ENCODE measurements at regions not wholly inside any gene's neighbourhood (a gene's known extent, or its start where the extent isn't known, plus 50 kb on each side); places are given as distances from the start of the nearest gene placed in this dataset.
"Not testable (repeated sequence)": the region's sequence is repeated elsewhere in the genome, so short reads cannot be mapped to it uniquely, and the experiment has no call there.

GRCh38 chr1:30159015-30159414 lies 564.4 kb downstream of the MATN1 start:
- no peak for DNase-seq (ENCODE audit: low read depth)
- Histone ChIP-seq H3K36me3 (ENCODE audit: control insufficient read depth, insufficient read depth, low read length) (no peaks in the 10 kb centered on the region), H3K4me3 (ENCODE audit: low read depth, low read length) (no peak overlapping the region), H3K27me3 (ENCODE audit: control insufficient read depth, insufficient read depth, low read length) (no peaks in the 10 kb centered on the region)
- TF ChIP-seq CTCF (IDR thresholded peaks at IDR 0.05; ENCODE audit: insufficient read depth, low read length, poor library complexity, severe bottlenecking): no peak

GRCh38 chr1:30155698-30156097 lies 567.7 kb downstream of the MATN1 start:
- H3K4me3 ChIP-seq (ENCODE audit: low read depth, low read length); H3K36me3 ChIP-seq (ENCODE audit: control insufficient read depth, insufficient read depth, low read length); H3K27me3 ChIP-seq (ENCODE audit: control insufficient read depth, insufficient read depth, low read length); DNase-seq (ENCODE audit: low read depth): not testable (repeated sequence)

GRCh38 chr1:30155253-30155652 lies 568.1 kb downstream of the MATN1 start:
- H3K4me3 ChIP-seq (ENCODE audit: low read depth, low read length); H3K27me3 ChIP-seq (ENCODE audit: control insufficient read depth, insufficient read depth, low read length); DNase-seq (ENCODE audit: low read depth); H3K36me3 ChIP-seq (ENCODE audit: control insufficient read depth, insufficient read depth, low read length): not testable (repeated sequence)

GRCh38 chr1:30153743-30154449 lies 569.5 kb downstream of the MATN1 start:
- no peak overlapping the region for H3K4me3 ChIP-seq (ENCODE audit: low read depth, low read length)
- DNase-seq (ENCODE audit: low read depth): no peak
- peaks cover 2% of the 10 kb centered on the region for H3K27me3 ChIP-seq (ENCODE audit: control insufficient read depth, insufficient read depth, low read length)
- TF ChIP-seq CTCF (IDR thresholded peaks at IDR 0.05; ENCODE audit: insufficient read depth, low read length, poor library complexity, severe bottlenecking): no peak
- H3K36me3 ChIP-seq (ENCODE audit: control insufficient read depth, insufficient read depth, low read length): no peaks in the 10 kb centered on the region

- DNase-seq (ENCODE audit: low read depth): no peak
- Histone ChIP-seq H3K36me3 (ENCODE audit: control insufficient read depth, insufficient read depth, low read length) (no peaks in the 10 kb centered on the region), H3K4me3 (ENCODE audit: low read depth, low read length) (no peak overlapping the region), H3K27me3 (ENCODE audit: control insufficient read depth, insufficient read depth, low read length) (peaks cover 4% of the 10 kb centered on the region)
- TF ChIP-seq CTCF (IDR thresholded peaks at IDR 0.05; ENCODE audit: insufficient read depth, low read length, poor library complexity, severe bottlenecking): no peak
Observed at GRCh38 chr1:30151826-30152225, 571.6 kb downstream of the MATN1 start.

- peaks cover 4% of the 10 kb centered on the region for H3K27me3 ChIP-seq (ENCODE audit: control insufficient read depth, insufficient read depth, low read length)
- DNase-seq (ENCODE audit: low read depth): no peak
- no peaks in the 10 kb centered on the region for H3K36me3 ChIP-seq (ENCODE audit: control insufficient read depth, insufficient read depth, low read length)
- no peak overlapping the region for H3K4me3 ChIP-seq (ENCODE audit: low read depth, low read length)
- no peak for TF ChIP-seq CTCF (IDR thresholded peaks at IDR 0.05; ENCODE audit: insufficient read depth, low read length, poor library complexity, severe bottlenecking)
Observed at GRCh38 chr1:30151119-30151518, 572.3 kb downstream of the MATN1 start.

- no peak for DNase-seq (ENCODE audit: low read depth)
- no peak for TF ChIP-seq CTCF (IDR thresholded peaks at IDR 0.05; ENCODE audit: insufficient read depth, low read length, poor library complexity, severe bottlenecking)
- Histone ChIP-seq H3K36me3 (ENCODE audit: control insufficient read depth, insufficient read depth, low read length) (no peaks in the 10 kb centered on the region), H3K4me3 (ENCODE audit: low read depth, low read length) (no peak overlapping the region), H3K27me3 (ENCODE audit: control insufficient read depth, insufficient read depth, low read length) (peaks cover 4% of the 10 kb centered on the region)
Observed at GRCh38 chr1:30149226-30149625, 574.2 kb downstream of the MATN1 start.

Data from kidney epithelial cell (primary cell).